Upper lobe of left lung (tissue), 6 donors: ENCODE measurements at regions not wholly inside any gene's neighbourhood (a gene's known extent, or its start where the extent isn't known, plus 50 kb on each side); places are given as distances from the start of the nearest gene placed in this dataset.
A peak's percentile ranks its signal among the peaks of the same experiment; 100 is the strongest.

Experiments used
- ATAC-seq, 2 donors: fragments of 200-7000 bp; cut with Tn5 transposase; one replicate each; pipeline ENCODE4 v1.9.1; 2022; ENCODE audit warnings: mild to moderate bottlenecking in 2 of 2, moderate library complexity in 2 of 2; ENCODE audit not compliant: low FRiP score in 2 of 2
- DNase-seq, 2 donors: peaks; one replicate each; pipeline ENCODE4 v3.0.0-alpha.2; 2019 to 2020
- H3K27ac ChIP-seq, 4 donors: fragments of 200-600 bp; sonication (generic); one replicate each; pipeline ENCODE4 v1.5.1; 2016 to 2019
- H3K27me3 ChIP-seq, 4 donors: fragments of 200-600 bp; sonication (generic); one replicate each; pipeline ENCODE4 v1.5.1; 2017 to 2019
- H3K36me3 ChIP-seq, 4 donors: fragments of 200-600 bp; sonication (generic); one replicate each; pipeline ENCODE4 v1.5.1; 2016 to 2019
- H3K4me1 ChIP-seq, 4 donors: fragments of 200-600 bp; sonication (generic); one replicate each; pipeline ENCODE4 v1.5.1; 2018 to 2019
- H3K4me3 ChIP-seq, 4 donors: fragments of 200-600 bp; sonication (generic); one replicate each; pipeline ENCODE4 v1.5.1; 2017 to 2019; ENCODE audit warnings: mild to moderate bottlenecking in 2 of 4, moderate library complexity in 1 of 4
- H3K9me3 ChIP-seq, 4 donors: fragments of 200-600 bp; sonication (generic); one replicate each; pipeline ENCODE4 v1.5.1; 2018 to 2019
- CTCF ChIP-seq, 6 experiments: fragments of 450-650 bp in 4 of 6; fragments of 200-600 bp in 2 of 6; sonication (generic) in 2 of 6; IDR thresholded peaks; one replicate each; pipeline ENCODE4 v1.5.1; 2016 to 2019; ENCODE audit warnings: antibody characterized with exemption in 6 of 6
- EP300 ChIP-seq, 4 donors: sonication (generic); formaldehyde crosslinking; IDR thresholded peaks; one replicate each; pipeline ENCODE4 v1.5.1; 2017; ENCODE audit warnings: antibody characterized with exemption in 4 of 4, control low read depth in 2 of 4
- POLR2A ChIP-seq, 4 donors: fragments of 450-650 bp; IDR thresholded peaks; one replicate each; pipeline ENCODE4 v1.5.1; 2016 to 2017; ENCODE audit warnings: antibody characterized with exemption in 4 of 4, mild to moderate bottlenecking in 2 of 4
- POLR2AphosphoS5 ChIP-seq, 2 donors: sonication (generic); formaldehyde crosslinking; IDR thresholded peaks; one replicate each; pipeline ENCODE4 v1.5.1; 2017; ENCODE audit warnings: antibody characterized with exemption in 2 of 2
- WGBS, 2 donors: methylation state at CpG; one replicate each; pipeline ENCODE4 v1.1.5; 2017 to 2018; 5-methylcytosine and 5-hydroxymethylcytosine counted together
- donor health status: DM: no; HTN: no; CAD: no; lungs with moderate emphysema.
- donor health status: DM: no; HTN: yes; CAD: no; lungs with severe emphysema.

GRCh38 chr11:126127898-126128297 lies 65.2 kb upstream of the CDON start:
- H3K4me1 ChIP-seq: peaks cover 0 to 20% (median 13%) of the 10 kb centered on the region in 4 donors
- no peak for DNase-seq
- no peak overlapping the region for H3K27ac ChIP-seq
- H3K36me3 ChIP-seq: no peaks in the 10 kb centered on the region
- no peak overlapping the region for H3K4me3 ChIP-seq
- TF ChIP-seq POLR2A (IDR thresholded peaks at IDR 0.05) (no peak), CTCF (IDR thresholded peaks at IDR 0.05) (no peak), EP300 (IDR thresholded peaks at IDR 0.05) (no peak), POLR2AphosphoS5 (IDR thresholded peaks at IDR 0.05) (no peak)
- ATAC-seq: no peak
- no peaks in the 10 kb centered on the region for H3K27me3 ChIP-seq
- H3K9me3 ChIP-seq: no peaks in the 10 kb centered on the region
- WGBS, 2 donors: 24 to 40% methylated on average over 5 to 6 of the region's 6 CpGs

- ATAC-seq: no peak
- H3K4me1 ChIP-seq: peaks cover 0 to 16% (median 11%) of the 10 kb centered on the region in 4 donors
- TF ChIP-seq POLR2AphosphoS5 (IDR thresholded peaks at IDR 0.05) (no peak), CTCF (IDR thresholded peaks at IDR 0.05) (no peak)
Observed at GRCh38 chr11:126127284-126127845, 64.7 kb upstream of the CDON start.

GRCh38 chr11:126124231-126124661 lies 61.6 kb upstream of the CDON start:
- no peaks in the 10 kb centered on the region for H3K4me1 ChIP-seq
- H3K27me3 ChIP-seq: no peaks in the 10 kb centered on the region
- no peaks in the 10 kb centered on the region for H3K9me3 ChIP-seq
- WGBS, 2 donors: 62 to 75% methylated on average over 5 of the region's 5 CpGs
- no peak overlapping the region for H3K4me3 ChIP-seq
- ATAC-seq: no peak
- no peak for TF ChIP-seq POLR2AphosphoS5 (IDR thresholded peaks at IDR 0.05)
- no peak for TF ChIP-seq CTCF (IDR thresholded peaks at IDR 0.05)
- TF ChIP-seq EP300 (IDR thresholded peaks at IDR 0.05): no peak
- TF ChIP-seq POLR2A (IDR thresholded peaks at IDR 0.05): no peak
- H3K36me3 ChIP-seq: no peaks in the 10 kb centered on the region
- no peak overlapping the region for H3K27ac ChIP-seq
- DNase-seq: no peak

More at GRCh38 chr11:126127284-126127845, 64.7 kb upstream of the CDON start:
- Histone ChIP-seq H3K36me3 (no peaks in the 10 kb centered on the region), H3K9me3 (no peaks in the 10 kb centered on the region), H3K4me3 (no peak overlapping the region), H3K27me3 (no peaks in the 10 kb centered on the region), H3K27ac (no peak overlapping the region)
- 81% methylated on average over 7 of the region's 7 CpGs for WGBS, 2 donors
- DNase-seq: no peak

- Histone ChIP-seq H3K9me3 (no peaks in the 10 kb centered on the region), H3K36me3 (no peaks in the 10 kb centered on the region), H3K27ac (no peak overlapping the region), H3K4me1 (no peaks in the 10 kb centered on the region), H3K27me3 (no peaks in the 10 kb centered on the region), H3K4me3 (no peak overlapping the region)
- 44 to 51% methylated on average over 2 of the region's 2 CpGs for WGBS, 2 donors
- DNase-seq (no peak), ATAC-seq (no peak)
- no peak for TF ChIP-seq CTCF (IDR thresholded peaks at IDR 0.05)
- no peak for TF ChIP-seq EP300 (IDR thresholded peaks at IDR 0.05)
- TF ChIP-seq POLR2A (IDR thresholded peaks at IDR 0.05): no peak
- no peak for TF ChIP-seq POLR2AphosphoS5 (IDR thresholded peaks at IDR 0.05)
Observed at GRCh38 chr11:126123686-126124085, 61.0 kb upstream of the CDON start.

- H3K9me3 ChIP-seq: no peaks in the 10 kb centered on the region
- peak in 1 of 2 donors; percentile 60 for ATAC-seq
- no peaks in the 10 kb centered on the region for H3K4me1 ChIP-seq
- no peak for TF ChIP-seq EP300 (IDR thresholded peaks at IDR 0.05)
- TF ChIP-seq POLR2AphosphoS5 (IDR thresholded peaks at IDR 0.05): no peak
- no peak for TF ChIP-seq POLR2A (IDR thresholded peaks at IDR 0.05)
- no peak for TF ChIP-seq CTCF (IDR thresholded peaks at IDR 0.05)
- WGBS, 2 donors: 72 to 84% methylated on average over 3 of the region's 3 CpGs
- no peak overlapping the region for H3K4me3 ChIP-seq
- no peaks in the 10 kb centered on the region for H3K36me3 ChIP-seq
- H3K27ac ChIP-seq: no peak overlapping the region
- no peak for DNase-seq
- H3K27me3 ChIP-seq: no peaks in the 10 kb centered on the region
Observed at GRCh38 chr11:126122863-126123262, 60.2 kb upstream of the CDON start.
